CD1c-positive myeloid dendritic cell (primary cell): ENCODE measurements at regions not wholly inside any gene's neighbourhood (a gene's known extent, or its start where the extent isn't known, plus 50 kb on each side); places are given as distances from the start of the nearest gene placed in this dataset.

Source experiments
- DNase-seq: peaks from one replicate; pipeline ENCODE4 v3.0.0-alpha.2; 2016; ENCODE audit errors: extremely low spot score

- DNase-seq, result no peak
Observed at GRCh38 chr4:57689693-57690205, 579.6 kb upstream of the IGFBP7 start.

GRCh38 chr4:57682275-57682674 lies 572.1 kb upstream of the IGFBP7 start:
- no peak for DNase-seq

DNA sequence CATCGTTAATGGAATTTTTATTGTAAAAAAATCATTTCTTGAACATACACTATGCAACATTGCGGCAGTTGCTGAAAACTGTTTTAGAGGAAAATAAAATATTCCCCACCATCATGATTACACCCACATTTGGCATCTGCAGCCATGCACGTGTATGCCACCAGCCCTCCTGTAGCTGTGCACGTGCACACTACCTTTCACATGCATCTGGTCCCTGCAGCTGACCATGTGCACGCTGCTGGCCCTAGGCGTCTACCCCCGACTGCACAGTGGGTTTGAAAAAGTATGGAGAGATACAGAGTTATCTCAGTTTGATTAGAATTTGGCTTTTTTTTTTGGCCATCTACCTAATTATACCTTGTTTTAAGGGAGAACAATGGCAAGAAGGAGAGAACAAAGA lies 569.8 kb upstream of the IGFBP7 start:
- DNase-seq, result no peak

DNA sequence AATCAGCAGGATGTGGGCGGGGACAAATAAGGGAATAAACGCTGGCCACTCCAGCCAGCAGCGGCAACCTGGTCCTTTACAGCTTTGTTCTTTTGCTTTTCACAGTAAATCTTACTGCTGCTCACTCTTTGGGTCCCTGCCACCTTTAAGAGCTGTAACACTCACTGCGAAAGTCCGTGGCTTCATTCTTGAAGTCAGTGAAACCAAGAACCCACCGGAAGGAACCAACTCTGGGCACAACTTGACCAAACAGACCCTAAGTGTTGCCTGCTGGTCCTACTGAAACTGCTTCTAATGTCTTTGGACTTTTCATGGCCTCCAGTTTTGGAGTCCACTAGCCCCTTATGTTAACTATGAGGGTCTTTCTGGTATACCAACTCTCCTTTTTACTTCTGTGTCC lies 566.2 kb upstream of the IGFBP7 start:
- no peak for DNase-seq

- no peak for DNase-seq
Observed at GRCh38 chr4:57672846-57673433, 562.8 kb upstream of the IGFBP7 start.

DNA sequence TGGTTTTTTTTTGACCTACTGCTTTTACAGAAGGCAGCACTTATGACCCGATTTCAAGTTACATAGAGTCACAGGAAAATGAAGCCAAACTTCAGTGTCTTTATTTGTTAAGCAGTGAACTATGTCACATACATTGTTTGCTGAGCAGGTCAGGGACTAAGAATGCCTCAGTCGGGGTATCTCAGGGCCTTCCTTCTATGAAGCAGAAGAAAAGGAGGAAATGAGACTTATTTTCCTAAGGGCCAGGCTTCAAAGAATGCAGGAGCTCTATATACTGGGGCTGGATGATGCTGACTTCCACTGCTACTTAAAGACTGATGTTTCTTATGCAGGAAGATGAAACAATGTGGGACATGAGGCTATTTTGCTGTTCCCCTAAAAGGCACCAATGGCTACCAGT lies 558.4 kb upstream of the IGFBP7 start:
- no peak for DNase-seq

DNA sequence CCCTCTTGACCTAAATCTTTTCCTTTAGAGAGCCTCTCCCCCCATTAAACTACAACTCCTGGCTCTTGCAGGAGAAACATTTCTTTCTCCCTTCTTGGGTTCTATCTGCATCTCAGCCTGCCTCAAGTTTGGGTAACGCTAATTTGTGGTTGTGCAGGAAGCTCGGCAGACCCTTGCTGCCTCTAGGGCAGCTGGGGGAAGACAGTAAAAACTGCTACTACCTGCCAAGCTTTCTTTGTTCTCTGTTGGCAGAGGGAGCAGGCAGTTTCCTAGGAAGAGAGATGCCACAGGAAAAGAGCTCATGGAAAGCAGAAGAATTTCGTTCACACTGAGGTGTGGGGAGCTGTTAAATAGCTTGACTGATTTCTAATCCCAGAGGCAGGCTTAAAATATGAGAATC lies 555.6 kb upstream of the IGFBP7 start:
- DNase-seq, result no peak

DNA sequence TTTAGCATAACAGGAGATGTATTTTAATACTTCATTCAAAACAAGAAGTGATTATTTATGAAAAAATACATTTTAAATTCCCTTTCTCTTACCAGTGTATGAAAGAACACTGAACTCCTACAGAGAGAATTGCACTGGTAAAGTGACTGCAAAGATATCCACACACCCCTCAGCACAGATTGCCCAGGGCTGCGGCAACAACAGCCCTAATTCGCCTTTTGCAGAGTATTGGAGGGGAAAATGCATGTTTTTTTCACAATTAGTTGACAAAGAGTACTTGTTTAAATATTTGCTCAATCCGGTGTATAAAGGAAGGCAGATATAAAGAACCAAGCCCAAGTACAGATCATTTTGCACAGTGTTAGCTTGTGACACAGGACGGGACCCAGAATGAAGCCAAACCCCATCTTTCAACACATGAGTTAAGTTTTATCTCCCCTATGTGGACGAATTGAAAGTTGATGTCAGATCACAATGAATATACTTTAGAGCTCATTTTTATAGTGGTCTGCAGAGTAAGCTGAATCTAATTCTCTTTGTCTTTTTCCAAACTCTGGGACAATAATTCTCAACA lies 551.4 kb upstream of the IGFBP7 start:
- no peak for DNase-seq

- DNase-seq, result no peak
Observed at GRCh38 chr4:57658673-57659072, 548.5 kb upstream of the IGFBP7 start.

DNA sequence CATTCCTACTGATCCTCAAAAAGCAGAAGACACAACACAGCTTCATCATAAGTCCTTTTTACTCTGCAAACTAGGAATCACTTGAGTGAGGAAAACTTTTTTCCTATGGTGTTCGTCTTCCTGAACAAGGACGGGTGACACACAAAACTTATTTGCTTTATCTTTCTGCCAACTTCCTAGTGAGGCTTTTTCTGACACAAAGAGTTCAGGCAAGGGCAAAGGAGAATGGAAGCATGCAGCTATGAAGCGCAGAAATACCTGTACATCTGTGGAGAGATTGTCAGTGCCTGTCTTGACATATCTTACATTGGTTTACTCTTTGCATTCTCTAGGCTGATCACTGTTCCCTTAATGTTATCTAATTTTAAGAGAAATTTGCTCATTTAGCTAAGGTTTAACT lies 548.0 kb upstream of the IGFBP7 start:
- no peak for DNase-seq

DNA sequence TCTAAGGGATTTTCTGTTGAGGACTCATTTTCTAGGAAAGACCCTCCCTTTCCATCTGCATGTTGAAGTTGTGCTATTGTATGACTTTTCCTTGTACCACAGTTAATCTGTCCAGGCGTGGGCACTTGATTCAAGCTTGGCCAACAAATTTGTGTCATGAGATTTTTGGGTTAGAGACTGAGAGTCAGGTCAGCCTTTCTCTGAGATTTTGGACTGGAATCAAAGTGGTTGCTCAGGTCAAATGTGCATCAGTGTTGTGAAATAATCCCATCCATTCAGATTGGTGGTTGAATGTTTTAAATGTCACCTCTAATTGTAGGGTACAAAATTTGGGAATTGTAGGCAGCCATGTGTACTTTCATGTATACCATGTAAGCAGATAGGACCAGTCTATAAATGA lies 545.2 kb upstream of the IGFBP7 start:
- DNase-seq, result no peak

GRCh38 chr4:57652779-57653178 lies 542.6 kb upstream of the IGFBP7 start:
- DNase-seq, result no peak

GRCh38 chr4:57640391-57641100 lies 530.4 kb upstream of the IGFBP7 start:
- DNase-seq, result no peak

DNA sequence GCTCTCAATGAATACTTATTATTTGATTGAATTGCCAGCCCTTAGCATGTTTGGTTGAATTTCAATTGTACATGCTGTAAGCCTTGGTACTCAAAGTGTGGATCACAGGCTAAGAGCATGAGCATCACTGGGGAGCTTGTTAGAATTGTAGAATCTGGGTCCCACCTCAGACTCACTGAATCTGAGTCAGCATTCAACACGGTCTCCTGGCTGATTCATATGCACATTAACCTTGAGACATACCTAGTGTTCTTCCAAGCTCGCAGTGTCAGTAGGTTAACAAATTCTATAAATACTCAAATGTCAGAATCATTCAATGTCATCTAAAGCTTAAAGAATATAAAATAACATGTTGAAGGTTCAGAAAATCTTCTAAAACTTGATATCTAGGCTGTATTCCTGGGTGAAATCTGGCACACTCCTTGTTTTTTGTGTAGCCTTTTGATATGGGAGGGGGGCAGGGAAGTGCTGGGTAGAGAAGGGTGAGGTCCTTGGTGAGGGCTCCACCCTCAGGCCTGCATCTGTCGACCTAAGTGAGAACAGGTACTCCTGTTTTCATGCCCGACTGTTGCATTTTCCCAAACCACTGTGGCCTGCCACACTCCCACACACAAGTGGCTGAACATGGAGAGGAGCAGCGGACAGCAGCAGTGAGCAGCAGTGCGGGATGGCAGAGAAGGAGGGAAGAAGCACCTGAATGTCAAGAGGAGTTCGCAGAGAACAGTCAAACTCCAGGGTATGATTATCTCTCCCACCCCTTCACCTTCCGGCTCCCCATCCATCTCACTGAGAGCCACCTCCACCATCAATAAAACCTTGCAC lies 529.6 kb upstream of the IGFBP7 start:
- no peak for DNase-seq

- no peak for DNase-seq
Observed at GRCh38 chr4:57635910-57636309, 525.7 kb upstream of the IGFBP7 start.

DNA sequence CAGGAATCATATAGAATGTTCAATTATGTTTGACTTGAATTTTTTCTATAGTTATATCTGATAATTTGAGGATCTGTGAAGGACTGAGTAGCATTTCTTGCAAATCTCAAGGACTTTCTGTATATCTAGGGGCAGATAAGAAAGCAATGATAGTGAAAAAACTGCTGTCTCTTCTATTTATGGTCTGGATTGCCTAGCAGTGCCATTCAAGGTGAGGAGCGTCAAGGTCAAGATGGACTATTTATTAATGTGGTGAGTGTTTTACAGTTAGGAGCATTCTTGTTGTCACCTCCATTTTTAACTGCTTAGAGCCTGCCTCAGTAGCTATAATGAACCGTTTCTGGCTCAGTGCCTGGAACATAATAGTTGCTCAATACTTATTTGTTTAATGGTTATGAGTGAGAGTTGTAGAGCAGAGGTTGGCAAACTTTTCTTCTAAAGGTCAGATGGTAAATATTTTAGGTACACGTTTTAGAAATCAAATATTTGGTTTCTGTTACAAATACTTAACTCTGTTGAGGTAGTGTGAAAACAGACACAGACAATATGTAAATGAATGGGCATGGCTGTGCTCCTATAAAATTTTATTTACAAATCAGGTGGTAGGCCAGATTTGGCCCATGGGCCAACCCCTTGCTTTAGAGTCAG lies 523.2 kb upstream of the IGFBP7 start:
- DNase-seq, result no peak

DNA sequence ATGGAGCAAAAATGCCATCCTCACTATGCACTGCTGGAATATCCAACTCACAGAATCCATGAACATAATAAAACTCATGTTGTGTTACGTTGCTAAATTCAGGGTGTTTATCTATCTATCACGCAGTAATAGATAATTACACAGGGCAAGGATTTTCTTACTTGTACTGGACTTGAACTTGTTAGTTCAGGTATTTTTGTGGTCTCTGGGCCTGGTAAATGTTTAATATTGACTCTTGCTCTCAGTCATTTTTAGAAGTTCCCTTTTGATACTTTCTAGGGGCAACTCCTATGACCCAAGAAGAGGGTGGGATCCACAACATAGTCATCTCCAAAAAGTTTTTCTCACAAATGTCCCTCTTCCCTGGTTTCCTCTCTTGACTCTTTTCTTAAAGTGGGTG lies 522.4 kb upstream of the IGFBP7 start:
- no peak for DNase-seq

DNA sequence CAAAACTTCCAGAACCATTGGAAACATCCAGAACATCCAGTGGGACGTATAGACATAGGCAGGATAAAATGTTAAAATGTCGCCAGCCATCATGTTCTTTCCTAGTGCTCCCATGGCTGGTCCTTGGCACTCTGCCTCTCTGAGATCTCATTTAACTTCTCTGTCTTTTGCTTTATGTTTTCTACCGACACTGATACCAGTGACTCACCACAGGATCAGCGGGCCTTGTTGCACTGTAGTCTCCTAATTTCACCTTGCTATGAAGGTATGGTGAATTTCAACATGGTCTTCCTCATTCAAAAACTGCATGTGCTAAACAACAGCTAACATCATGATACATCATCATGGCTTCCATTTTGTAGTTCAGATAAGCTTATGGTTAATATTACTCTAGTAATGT lies 521.0 kb upstream of the IGFBP7 start:
- DNase-seq, result no peak

DNA sequence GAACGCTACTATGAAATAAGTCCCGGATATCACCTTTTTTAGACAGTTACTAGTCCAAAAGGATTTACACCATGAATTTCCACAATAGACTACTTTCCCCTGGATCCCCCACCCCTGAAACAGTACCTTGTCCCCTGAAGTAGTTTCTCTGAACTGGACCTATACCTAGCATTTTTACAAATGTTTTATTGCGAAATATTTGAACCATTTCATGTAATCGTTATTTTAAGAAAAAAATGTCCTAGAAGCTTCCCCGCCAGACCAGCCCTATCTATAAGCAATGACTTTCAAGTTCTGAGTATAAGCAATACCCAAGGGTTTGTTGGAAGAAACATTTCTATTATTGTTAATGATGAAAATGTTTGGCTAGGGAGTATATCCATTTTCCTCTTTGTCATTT lies 517.8 kb upstream of the IGFBP7 start:
- no peak for DNase-seq

- DNase-seq, result no peak
Observed at GRCh38 chr4:57614257-57614932, 504.2 kb upstream of the IGFBP7 start.

DNA sequence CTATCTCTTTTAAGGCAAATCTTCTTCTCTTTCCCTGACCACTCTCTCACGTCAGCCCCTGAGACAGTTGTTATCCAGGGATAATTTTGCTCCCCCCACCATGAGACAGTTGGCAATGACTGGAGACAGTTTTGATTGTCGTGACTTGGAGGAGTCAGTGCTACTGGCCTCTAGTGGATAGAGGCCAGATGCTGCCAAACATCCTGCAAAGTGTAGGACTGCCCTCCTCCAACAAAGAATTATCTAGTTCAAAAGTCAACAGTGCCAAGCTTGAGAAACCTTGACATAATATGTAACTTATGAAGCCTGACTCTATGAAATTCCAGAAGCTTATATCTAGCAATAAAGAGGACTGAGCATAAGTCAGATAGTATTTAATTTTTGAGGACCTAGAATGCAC lies 502.1 kb upstream of the IGFBP7 start:
- no peak for DNase-seq
